H1 (cell line): ENCODE measurements at regions not wholly inside any gene's neighbourhood (a gene's known extent, or its start where the extent isn't known, plus 50 kb on each side); places are given as distances from the start of the nearest gene placed in this dataset.

ENCODE experiments used
- CTCF ChIA-PET: fragments of 300-600 bp; sonication (Branson Sonifier 250); formaldehyde crosslinking; loops from one replicate; lab custom pipeline; 2021; ENCODE audit not compliant: partially characterized antibody; lab: Charles Lee
- POLR2A ChIA-PET: fragments of 300-600 bp; sonication (Branson Sonifier 250); formaldehyde crosslinking; loops from one replicate; lab custom pipeline; 2021; ENCODE audit warnings: inconsistent platforms; ENCODE audit not compliant: partially characterized antibody; lab: Charles Lee
- DNase-seq, 2 experiments: peaks; one replicate each; pipeline versions ENCODE4 v3.0.0 to v3.0.0-alpha.2; 2010 to 2022; ENCODE audit warnings: low spot score in 2 of 2, low read depth in 1 of 2, mixed read lengths in 1 of 2
- FAIRE-seq: peaks from 2 replicates; lab custom pipeline; 2011; peaks lifted over from hg19 to GRCh38; lab: Jason Lieb, UNC
- H2AFZ ChIP-seq: 2 replicates; pipeline ENCODE4 v1.8.1; 2012; ENCODE audit warnings: low read length, inconsistent platforms
- H2AK5ac ChIP-seq: 2 replicates; pipeline ENCODE4 v1.6.1; 2013; ENCODE audit warnings: low read depth, low read length
- H2BK120ac ChIP-seq: replicated peaks from 2 replicates; pipeline ENCODE3; 2013; ENCODE audit warnings: low read depth, low read length, inconsistent platforms
- H2BK12ac ChIP-seq: 2 replicates; pipeline ENCODE4 v1.6.1; 2013; ENCODE audit warnings: low read depth, low read length
- H2BK15ac ChIP-seq: 2 replicates; pipeline ENCODE4 v1.6.1; 2013; ENCODE audit warnings: low read length
- H2BK20ac ChIP-seq: 2 replicates; pipeline ENCODE4 v1.6.1; 2013; ENCODE audit warnings: low read length
- H2BK5ac ChIP-seq: 2 replicates; pipeline ENCODE4 v1.6.1; 2013; ENCODE audit warnings: low read depth, low read length
- H3K14ac ChIP-seq: 2 replicates; pipeline ENCODE4 v1.6.1; 2013; ENCODE audit warnings: inconsistent platforms; ENCODE audit not compliant: insufficient read length
- H3K18ac ChIP-seq: 2 replicates; pipeline ENCODE4 v1.6.1; 2013; ENCODE audit warnings: low read length; ENCODE audit errors: extremely low read depth
- H3K23ac ChIP-seq: 2 replicates; pipeline ENCODE4 v1.6.1; 2013; ENCODE audit warnings: inconsistent platforms; ENCODE audit not compliant: insufficient read length
- H3K23me2 ChIP-seq: 2 replicates; pipeline ENCODE4 v1.6.1; 2013; ENCODE audit warnings: low read depth, low read length
- H3K27ac ChIP-seq: 2 replicates; pipeline ENCODE4 v1.6.1; 2011; ENCODE audit warnings: low read depth, low read length, inconsistent platforms
- H3K27me3 ChIP-seq, 4 experiments: replicated peaks in 1 of 4; 1 replicate in 1 of 4; 2 replicates in 3 of 4; pipeline versions ENCODE4 v1.6.1 to v1.8.1; 2011 to 2013; ENCODE audit warnings: low read length in 3 of 4, mild to moderate bottlenecking in 3 of 4, inconsistent platforms in 2 of 4, mixed read lengths in 2 of 4, moderate library complexity in 1 of 4; ENCODE audit not compliant: control insufficient read depth in 3 of 4, insufficient read depth in 3 of 4; ENCODE audit errors: extremely low read depth in 1 of 4
- H3K36me3 ChIP-seq, 4 experiments: 2 replicates each; pipeline versions ENCODE4 v1.6.1 to v1.8.1; 2011 to 2013; ENCODE audit warnings: mild to moderate bottlenecking in 4 of 4, low read length in 3 of 4, moderate library complexity in 2 of 4, control low read depth in 1 of 4, inconsistent platforms in 1 of 4; ENCODE audit not compliant: insufficient read depth in 4 of 4, control insufficient read depth in 2 of 4
- H3K4ac ChIP-seq: replicated peaks from 2 replicates; pipeline ENCODE3; 2013; ENCODE audit warnings: low read length, low read depth, mixed read lengths, inconsistent platforms; ENCODE audit not compliant: insufficient read length
- H3K4me1 ChIP-seq, 4 experiments: replicated peaks in 1 of 4; 1 replicate in 1 of 4; 2 replicates in 3 of 4; pipeline versions ENCODE4 v1.6.1 to v1.8.1; 2011 to 2013; ENCODE audit warnings: low read length in 3 of 4, inconsistent platforms in 2 of 4, mixed read lengths in 1 of 4; ENCODE audit not compliant: insufficient read depth in 4 of 4, control insufficient read depth in 3 of 4
- H3K4me2 ChIP-seq, 2 experiments: 2 replicates each; pipeline versions ENCODE4 v1.6.1 to v1.8.1; 2011 to 2013; ENCODE audit warnings: low read depth in 2 of 2, low read length in 2 of 2, control low read depth in 1 of 2, inconsistent platforms in 1 of 2, mild to moderate bottlenecking in 1 of 2; ENCODE audit not compliant: insufficient read depth in 1 of 2
- H3K4me3 ChIP-seq, 4 experiments: fragments of 200-600, 300-600 bp in 1 of 4; sonication (generic), shearing (Covaris generic), sonication (Bioruptor Twin) in 1 of 4; 2 replicates each; pipeline versions ENCODE4 v1.5.1 to v1.8.1; 2011 to 2016; ENCODE audit warnings: low read length in 4 of 4, low read depth in 3 of 4, control low read depth in 2 of 4, inconsistent platforms in 2 of 4, mild to moderate bottlenecking in 2 of 4, mixed read lengths in 1 of 4, moderate library complexity in 1 of 4; ENCODE audit not compliant: insufficient read depth in 2 of 4; ENCODE audit errors: extremely low read depth in 1 of 4
- H3K56ac ChIP-seq: replicated peaks from 2 replicates; pipeline ENCODE3; 2013; ENCODE audit warnings: low read depth, mild to moderate bottlenecking, mixed read lengths, low read length, inconsistent platforms; ENCODE audit not compliant: insufficient read length
- H3K79me1 ChIP-seq: 2 replicates; pipeline ENCODE4 v1.6.1; 2013; ENCODE audit warnings: low read depth, low read length, control low read depth
- H3K79me2 ChIP-seq, 2 experiments: 2 replicates each; pipeline versions ENCODE4 v1.6.1 to v1.8.1; 2012 to 2013; ENCODE audit warnings: low read length in 2 of 2, mild to moderate bottlenecking in 2 of 2, inconsistent platforms in 1 of 2; ENCODE audit not compliant: insufficient read depth in 2 of 2, control insufficient read depth in 1 of 2
- H3K9ac ChIP-seq, 4 experiments: replicated peaks in 1 of 4; 1 replicate in 1 of 4; 2 replicates in 3 of 4; pipeline versions ENCODE4 v1.6.1 to v1.8.1; 2011 to 2013; ENCODE audit warnings: low read depth in 3 of 4, low read length in 3 of 4, control low read depth in 2 of 4, mild to moderate bottlenecking in 2 of 4, moderate library complexity in 2 of 4, inconsistent platforms in 1 of 4; ENCODE audit errors: extremely low read depth in 1 of 4
- H3K9me3 ChIP-seq, 2 experiments: 2 replicates each; pipeline versions ENCODE4 v1.6.1 to v1.8.1; 2012 to 2013; ENCODE audit warnings: mild to moderate bottlenecking in 2 of 2, moderate library complexity in 2 of 2, control low read depth in 1 of 2, inconsistent platforms in 1 of 2, low read depth in 1 of 2, low read length in 1 of 2, mixed read lengths in 1 of 2; ENCODE audit not compliant: insufficient read depth in 2 of 2
- H4K20me1 ChIP-seq, 2 experiments: replicated peaks in 1 of 2; 2 replicates each; pipeline versions ENCODE3 to v1.8.1; 2011 to 2013; ENCODE audit warnings: inconsistent platforms in 2 of 2, low read length in 2 of 2, mild to moderate bottlenecking in 1 of 2; ENCODE audit not compliant: insufficient read depth in 2 of 2, control insufficient read depth in 1 of 2
- H4K5ac ChIP-seq: 2 replicates; pipeline ENCODE4 v1.6.1; 2013; ENCODE audit warnings: low read length, low read depth, mixed read lengths, inconsistent platforms; ENCODE audit not compliant: insufficient read length
- H4K8ac ChIP-seq: 2 replicates; pipeline ENCODE4 v1.8.0; 2013; ENCODE audit warnings: mild to moderate bottlenecking, moderate library complexity, low read length, inconsistent platforms; ENCODE audit not compliant: insufficient read depth; ENCODE audit errors: extremely low read depth
- H4K91ac ChIP-seq: replicated peaks from 2 replicates; pipeline ENCODE3; 2013; ENCODE audit warnings: low read length, mixed read lengths, inconsistent platforms; ENCODE audit not compliant: insufficient read length
- BRCA1 ChIP-seq: IDR thresholded peaks from 2 replicates; pipeline ENCODE4 v1.6.1; 2012; ENCODE audit warnings: low read depth, low read length, improper control_type of control experiment
- EZH2 ChIP-seq: fragments of 200-600 bp; sonication (generic); IDR thresholded peaks from 2 replicates; pipeline ENCODE4 v1.7.1; 2012; ENCODE audit warnings: low read depth, mild to moderate bottlenecking, moderate library complexity, low read length, inconsistent platforms; ENCODE audit not compliant: severe bottlenecking
- FOSL1 ChIP-seq: IDR thresholded peaks from 2 replicates; pipeline ENCODE4 v1.6.1; 2011; ENCODE audit warnings: mild to moderate bottlenecking, low read depth, low read length, moderate library complexity; ENCODE audit not compliant: insufficient read depth
- HDAC2 ChIP-seq, 2 experiments: fragments of 300-600 bp in 1 of 2; sonication (generic) in 1 of 2; IDR thresholded peaks; 2 replicates each; pipeline ENCODE4 v1.6.1; 2011 to 2012; ENCODE audit warnings: low read depth in 2 of 2, low read length in 2 of 2, mild to moderate bottlenecking in 2 of 2, moderate library complexity in 2 of 2, borderline replicate concordance in 1 of 2, inconsistent platforms in 1 of 2
- JUND ChIP-seq: IDR thresholded peaks from 2 replicates; pipeline ENCODE4 v1.6.1; 2011; ENCODE audit warnings: mild to moderate bottlenecking, improper control_type of control experiment, low read length
- KDM4A ChIP-seq: IDR thresholded peaks from one replicate; pipeline ENCODE4 v1.7.1; 2012; ENCODE audit warnings: low read depth, mild to moderate bottlenecking, moderate library complexity, low read length, inconsistent platforms; ENCODE audit not compliant: severe bottlenecking
- NRF1 ChIP-seq: IDR thresholded peaks from 2 replicates; pipeline ENCODE4 v1.6.1; 2011; ENCODE audit warnings: mild to moderate bottlenecking, low read depth, low read length, improper control_type of control experiment
- RFX5 ChIP-seq: IDR thresholded peaks from 2 replicates; pipeline ENCODE4 v1.6.1; 2011; ENCODE audit warnings: low read depth, low read length, improper control_type of control experiment, borderline replicate concordance
- SP4 ChIP-seq: IDR thresholded peaks from 2 replicates; pipeline ENCODE4 v1.6.1; 2012; ENCODE audit warnings: low read length, inconsistent platforms
- SRF ChIP-seq: IDR thresholded peaks from 2 replicates; pipeline ENCODE4 v1.6.1; 2011; ENCODE audit warnings: mild to moderate bottlenecking, low read depth, low read length, moderate library complexity
- YY1 ChIP-seq: IDR thresholded peaks from 2 replicates; pipeline ENCODE4 v1.6.1; 2011; ENCODE audit warnings: low read depth, mild to moderate bottlenecking, low read length
- ZNF274 ChIP-seq: IDR thresholded peaks from 2 replicates; pipeline ENCODE4 v1.7.0; 2012; ENCODE audit warnings: low read length, borderline replicate concordance; ENCODE audit errors: extremely low read depth
- TF ChIP-seq, protein P1 (sequence below): IDR thresholded peaks from 2 replicates; pipeline ENCODE4 v1.6.1; 2012; ENCODE audit warnings: inconsistent platforms

DNA sequence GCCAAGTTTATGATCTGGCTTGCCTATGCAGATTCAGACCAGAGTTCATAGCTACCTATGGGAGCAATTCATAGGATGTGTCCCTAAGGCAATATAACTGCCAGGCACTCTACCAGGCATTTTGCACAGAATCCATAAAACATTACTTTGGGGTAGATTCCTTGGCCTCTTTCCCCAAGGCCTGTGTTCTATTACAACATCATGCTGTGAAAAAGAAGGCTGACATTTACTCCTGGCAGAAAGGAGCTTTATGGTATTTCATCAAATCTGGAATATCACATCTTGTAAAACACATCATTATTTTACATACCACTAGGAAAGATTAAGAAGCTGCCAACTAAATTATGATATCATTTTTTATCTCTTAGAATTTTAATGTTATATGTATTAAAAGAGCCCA is 287.0 kb upstream of the MARCKS start:
- no peak overlapping the region for H2AK5ac ChIP-seq
- no peak overlapping the region for H2BK20ac ChIP-seq
- no peak overlapping the region for H3K14ac ChIP-seq
- no peaks in the 10 kb centered on the region; a peak in 1 of 4 replicates for H3K9me3 ChIP-seq
- no peaks in the 10 kb centered on the region; a peak in 2 of 7 replicates for H3K27me3 ChIP-seq
- no peak overlapping the region for H4K91ac ChIP-seq
- no peak overlapping the region for H2BK5ac ChIP-seq
- TF ChIP-seq NRF1, result no peak
- TF ChIP-seq SP4, result no peak
- no peak for TF ChIP-seq BRCA1
- no peak for TF ChIP-seq FOSL1
- no peak for TF ChIP-seq JUND
- no peak for TF ChIP-seq YY1
- TF ChIP-seq KDM4A, result no peak
- TF ChIP-seq, protein P1, sequence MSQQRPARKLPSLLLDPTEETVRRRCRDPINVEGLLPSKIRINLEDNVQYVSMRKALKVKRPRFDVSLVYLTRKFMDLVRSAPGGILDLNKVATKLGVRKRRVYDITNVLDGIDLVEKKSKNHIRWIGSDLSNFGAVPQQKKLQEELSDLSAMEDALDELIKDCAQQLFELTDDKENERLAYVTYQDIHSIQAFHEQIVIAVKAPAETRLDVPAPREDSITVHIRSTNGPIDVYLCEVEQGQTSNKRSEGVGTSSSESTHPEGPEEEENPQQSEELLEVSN, result no peak
- no peak for TF ChIP-seq HDAC2 (IDR thresholded peaks at IDR 0.05; ENCODE audit: borderline replicate concordance in 1 of 2, low read depth in 2 of 2, low read length in 2 of 2)
- no peak for TF ChIP-seq EZH2
- no peak for TF ChIP-seq SRF
- no peak for TF ChIP-seq RFX5
- no peak for TF ChIP-seq ZNF274
- TF ChIP-seq, all 59 proteins: peak for 0
- Histone ChIP-seq H3K23me2 (no peaks in the 10 kb centered on the region), H2AFZ (no peak overlapping the region), H2BK120ac (no peak overlapping the region), H3K9ac (no peak overlapping the region), H4K5ac (no peak overlapping the region), H3K4me1 (peaks cover 0 to 7% (median 1%) of the 10 kb centered on the region in 4 experiments; a peak in 3 of 7 replicates), H3K36me3 (no peaks in the 10 kb centered on the region), H4K20me1 (no peaks in the 10 kb centered on the region), H2BK15ac (no peak overlapping the region), H3K4me3 (no peak overlapping the region), H3K79me1 (no peaks in the 10 kb centered on the region), H3K23ac (no peak overlapping the region), H3K79me2 (no peaks in the 10 kb centered on the region), H3K56ac (no peak overlapping the region), H3K4ac (no peak overlapping the region), H4K8ac (no peak overlapping the region), H3K18ac (no peak overlapping the region), H3K4me2 (no peak overlapping the region), H3K27ac (no peak overlapping the region), H2BK12ac (no peak overlapping the region)
- ChIA-PET CTCF (interaction anchor here (0.6 to 1.2 kb wide), 2 partner anchors 15 to 410 kb away, joined by 3 to 4 read pairs; no protein-coding TSS in a partner anchor), POLR2A (no interaction called here)
- no peak for DNase-seq
- FAIRE-seq, result no peak
